ENCODE measurements at regions not wholly inside any gene's neighbourhood (a gene's known extent, or its start where the extent isn't known, plus 50 kb on each side); places are given as distances from the start of the nearest gene placed in this dataset.
"Not testable (repeated sequence)": the region's sequence is repeated elsewhere in the genome, so short reads cannot be mapped to it uniquely, and the experiment has no call there.

DNA sequence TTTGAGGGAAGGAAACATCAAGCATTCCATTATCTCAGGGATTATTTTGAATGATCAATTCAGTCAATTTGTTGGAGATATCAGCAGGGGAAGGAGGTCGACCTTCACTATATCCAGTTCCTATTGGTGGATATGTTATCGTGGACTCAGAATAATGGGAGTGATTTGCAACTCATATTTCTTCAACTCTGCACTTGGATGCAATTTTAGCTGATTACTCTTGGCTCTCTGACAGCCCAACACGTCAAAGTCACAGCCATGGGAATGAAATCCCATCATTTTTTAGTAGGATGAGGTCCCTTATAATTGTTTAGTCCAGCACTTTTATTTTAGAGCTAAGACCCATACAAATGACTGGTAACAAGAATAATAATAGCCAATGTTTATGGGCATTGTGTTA lies 371.8 kb upstream of the RPS23 start:
- no peak for DNase-seq (ENCODE audit: low read depth in 2 of 2)

DNA sequence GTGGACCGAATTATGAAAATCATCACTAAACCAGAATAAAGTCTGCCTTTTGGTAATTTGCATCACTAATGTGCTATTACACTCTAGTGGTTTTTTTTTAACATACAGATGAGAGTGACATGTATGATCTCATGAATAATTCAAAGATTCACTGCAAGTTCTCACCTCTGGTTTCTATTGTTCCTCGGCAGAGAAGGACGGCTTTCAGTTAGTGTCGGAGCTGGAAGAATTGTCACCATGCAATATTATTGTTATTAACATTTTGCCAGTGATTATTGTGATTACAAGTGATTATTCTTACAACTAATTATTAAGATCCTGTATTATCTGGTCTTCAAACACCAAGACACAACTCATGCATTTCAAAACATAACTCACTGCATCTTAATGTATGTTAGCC lies 366.6 kb upstream of the RPS23 start:
- no peak for DNase-seq (ENCODE audit: low read depth in 2 of 2)

DNA sequence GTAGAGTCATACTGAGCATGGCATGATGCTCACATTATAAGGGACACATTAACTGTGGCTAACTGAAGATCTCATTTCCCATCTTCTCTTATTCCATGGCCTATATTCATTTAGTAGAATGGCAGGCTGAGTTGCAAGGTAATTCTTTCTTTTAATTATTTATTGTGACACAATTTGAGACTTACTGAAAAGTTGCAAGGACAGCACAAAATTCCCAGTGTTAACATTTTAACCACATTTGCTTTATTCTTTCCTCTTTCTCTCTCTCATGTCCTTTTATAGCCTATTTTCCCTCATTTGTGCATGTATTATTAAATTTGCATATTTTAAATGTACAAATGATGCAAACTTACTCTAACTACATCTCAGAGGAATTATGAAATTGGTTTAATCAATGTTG lies 366.1 kb upstream of the RPS23 start:
- no peak for DNase-seq (ENCODE audit: low read depth in 2 of 2)

DNA sequence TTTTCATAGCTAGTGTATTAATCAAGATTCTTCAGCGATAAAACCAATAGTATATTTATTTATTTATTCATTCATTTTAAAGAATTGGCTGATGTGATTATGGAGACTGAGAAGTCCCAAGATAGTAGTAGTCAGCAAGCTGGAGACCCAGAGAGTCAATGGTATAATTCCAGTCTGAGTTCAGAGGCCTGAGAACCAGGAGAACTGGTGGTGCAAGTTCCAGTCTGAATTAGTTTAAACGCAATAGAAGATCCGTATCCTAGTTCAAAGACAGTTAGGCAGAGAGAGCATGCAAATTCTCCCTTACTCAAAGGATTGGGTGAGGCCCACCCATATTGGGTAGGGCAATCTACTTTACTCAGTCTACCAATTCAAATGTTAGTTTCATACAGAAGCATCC lies 364.2 kb upstream of the RPS23 start:
- no peak for DNase-seq (ENCODE audit: low read depth in 2 of 2)

DNA sequence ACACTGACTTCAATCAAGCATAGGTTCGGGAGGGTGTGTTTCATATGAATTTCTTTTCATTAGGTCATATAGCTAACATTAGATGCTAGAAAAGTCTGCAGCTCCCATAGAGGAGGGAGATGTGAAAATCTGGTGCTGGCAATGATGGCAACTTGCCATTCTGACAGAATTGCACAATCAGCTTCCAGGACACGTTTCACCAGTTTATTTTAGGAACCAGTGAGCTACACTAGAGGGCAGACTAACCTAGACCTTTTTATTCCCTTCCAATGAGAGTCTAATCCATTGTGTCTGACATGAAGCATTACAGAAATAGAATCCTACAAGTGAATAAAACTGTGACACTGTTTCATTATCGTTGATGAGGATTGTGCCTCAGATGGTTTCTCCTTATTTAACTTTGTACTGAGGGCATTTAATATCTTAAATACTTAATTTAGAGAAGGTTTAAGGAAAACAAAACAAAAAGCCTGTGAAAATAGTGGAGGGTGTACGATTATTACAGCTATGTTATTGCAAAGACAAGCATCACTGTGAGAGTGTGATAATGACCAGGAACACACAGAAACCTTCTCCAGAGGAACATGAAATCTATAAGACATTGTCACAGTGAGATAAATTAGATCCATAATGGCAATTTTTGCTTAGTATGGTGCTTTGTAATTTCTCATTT lies 363.3 kb upstream of the RPS23 start:
- no peak for DNase-seq (ENCODE audit: low read depth in 2 of 2)

DNA sequence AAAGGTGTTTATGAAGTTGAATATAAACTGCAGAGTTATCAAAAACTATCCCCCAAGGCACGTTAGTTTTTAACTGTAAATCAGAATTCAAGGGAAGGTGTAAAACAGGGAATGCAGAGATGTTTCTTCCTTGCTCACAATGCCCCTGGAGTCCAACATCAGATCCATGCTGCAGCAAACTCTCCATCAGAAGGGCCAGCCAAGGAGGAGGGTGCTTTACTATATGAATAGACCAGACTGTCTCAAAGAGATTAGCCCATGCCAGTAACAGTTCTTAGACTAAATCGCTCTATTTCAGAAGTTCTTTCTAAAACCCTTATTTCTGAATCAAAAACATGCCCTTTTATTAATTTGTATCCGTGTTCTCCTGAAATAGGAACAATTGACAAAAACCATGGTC lies 362.8 kb upstream of the RPS23 start:
- DNase-seq (ENCODE audit: low read depth in 2 of 2) = no peak

DNA sequence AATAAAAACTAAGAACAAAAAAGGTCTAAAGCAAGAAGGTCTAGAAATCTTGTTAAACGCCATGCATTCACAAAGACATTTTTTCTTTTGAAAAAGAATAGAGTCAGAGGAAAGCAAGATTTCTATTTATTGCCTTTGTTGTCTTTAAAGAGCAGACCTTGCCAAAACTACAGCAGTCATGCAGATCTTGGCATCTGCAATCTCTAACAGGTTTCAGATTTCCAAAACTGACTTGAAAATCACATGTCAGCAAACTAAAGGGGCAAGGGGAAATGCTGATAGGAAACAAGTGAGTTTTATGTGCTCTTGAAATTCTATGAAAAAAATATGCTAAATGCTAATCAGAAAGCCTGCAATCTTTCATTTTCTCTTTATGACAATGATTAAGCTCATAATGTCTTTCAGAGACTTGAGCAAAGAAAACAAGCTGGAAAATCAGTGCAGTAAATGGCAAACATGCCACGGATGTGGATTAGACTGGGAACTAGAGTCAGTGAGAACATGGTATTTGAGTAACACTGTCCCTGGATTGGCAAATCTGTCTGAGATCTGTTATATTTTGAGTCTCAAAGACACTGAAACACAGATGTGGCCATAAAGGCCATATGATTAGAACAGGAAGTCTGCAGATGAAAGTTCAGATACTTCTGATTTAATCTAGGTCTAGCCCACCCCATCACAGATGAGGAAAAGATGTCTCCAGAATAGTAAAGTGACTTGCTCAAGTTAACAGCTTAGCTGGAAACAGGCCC lies 361.4 kb upstream of the RPS23 start:
- DNase-seq (ENCODE audit: low read depth in 2 of 2) = no peak

DNA sequence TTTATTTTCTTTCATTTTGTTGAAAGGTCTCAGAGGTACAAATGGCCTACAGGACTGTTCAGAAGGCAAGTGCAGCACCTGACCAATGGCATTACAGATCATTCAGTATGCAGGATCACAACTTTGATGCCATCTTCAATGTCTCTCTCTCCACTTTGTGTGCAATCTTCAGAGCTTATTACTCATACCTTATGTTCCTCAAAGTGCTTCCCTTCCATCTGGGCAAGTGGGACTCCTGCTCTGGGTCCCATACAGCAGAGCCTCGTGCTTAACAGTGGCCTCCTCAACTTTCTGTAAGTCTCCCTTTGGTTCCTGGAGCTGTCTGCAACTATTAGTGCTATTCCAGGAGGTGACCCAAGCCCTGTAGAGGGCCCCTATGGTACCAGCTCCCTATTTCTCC lies 358.4 kb upstream of the RPS23 start:
- no peak for DNase-seq (ENCODE audit: low read depth in 2 of 2)

DNA sequence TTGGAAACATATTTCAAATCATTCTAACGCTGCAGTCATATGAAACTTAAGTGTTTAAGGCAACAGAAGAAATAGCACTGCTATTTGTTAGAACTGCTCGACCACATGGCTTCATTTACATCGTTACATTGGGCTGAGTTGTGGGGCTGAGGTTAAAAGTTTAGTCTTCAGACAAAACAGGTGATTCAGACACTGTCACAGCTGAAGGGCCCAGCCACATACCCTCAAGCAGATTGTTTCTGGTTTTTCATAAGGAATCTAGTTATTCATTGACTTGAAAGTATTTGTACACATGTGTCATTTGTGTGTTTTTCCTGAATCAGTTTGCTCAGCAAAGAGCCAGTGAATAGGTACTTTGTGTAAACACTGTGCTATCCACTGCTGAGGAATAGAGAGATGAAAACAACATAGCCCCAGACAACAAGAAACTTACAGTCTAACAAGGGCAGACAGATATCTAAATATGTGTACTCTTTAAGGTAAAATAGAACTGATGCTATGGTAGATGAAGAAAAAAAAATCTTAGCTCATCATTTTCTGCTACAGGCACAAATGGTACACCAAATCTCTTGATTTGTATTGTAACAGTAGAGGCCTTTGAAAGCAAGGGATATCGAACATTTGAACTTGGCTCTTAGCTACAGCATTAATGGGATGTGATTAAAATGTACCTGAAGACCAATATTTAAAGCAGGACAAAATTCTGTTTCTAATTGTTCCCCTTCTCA lies 357.6 kb upstream of the RPS23 start:
- no peak for DNase-seq (ENCODE audit: low read depth in 2 of 2)

DNA sequence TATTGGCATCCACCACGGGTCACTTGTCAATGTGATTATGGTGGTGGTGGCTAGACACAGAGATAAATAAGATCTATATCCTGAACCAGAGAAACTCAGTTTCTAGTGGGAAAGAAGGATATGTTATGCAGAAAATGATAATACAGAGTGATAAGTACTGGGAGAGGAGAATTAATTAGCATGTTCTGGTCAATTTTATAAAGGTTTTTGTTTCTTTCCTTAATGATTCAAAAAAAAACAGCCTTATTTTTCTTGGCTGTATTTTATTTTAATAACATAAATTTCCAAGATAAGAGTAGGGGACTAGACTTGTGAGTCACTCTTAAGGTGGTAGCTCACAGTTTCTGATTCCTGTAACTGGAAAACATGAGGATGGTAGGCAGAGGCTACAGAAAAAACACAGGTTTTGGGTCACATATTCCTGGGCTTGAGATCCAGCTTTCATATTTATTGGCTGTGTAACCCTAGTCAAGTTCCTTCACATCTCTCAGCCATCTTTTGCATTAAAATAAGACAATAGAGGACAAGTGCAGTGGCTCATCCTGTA lies 350.3 kb upstream of the RPS23 start:
- DNase-seq (ENCODE audit: low read depth in 2 of 2) = no peak

DNA sequence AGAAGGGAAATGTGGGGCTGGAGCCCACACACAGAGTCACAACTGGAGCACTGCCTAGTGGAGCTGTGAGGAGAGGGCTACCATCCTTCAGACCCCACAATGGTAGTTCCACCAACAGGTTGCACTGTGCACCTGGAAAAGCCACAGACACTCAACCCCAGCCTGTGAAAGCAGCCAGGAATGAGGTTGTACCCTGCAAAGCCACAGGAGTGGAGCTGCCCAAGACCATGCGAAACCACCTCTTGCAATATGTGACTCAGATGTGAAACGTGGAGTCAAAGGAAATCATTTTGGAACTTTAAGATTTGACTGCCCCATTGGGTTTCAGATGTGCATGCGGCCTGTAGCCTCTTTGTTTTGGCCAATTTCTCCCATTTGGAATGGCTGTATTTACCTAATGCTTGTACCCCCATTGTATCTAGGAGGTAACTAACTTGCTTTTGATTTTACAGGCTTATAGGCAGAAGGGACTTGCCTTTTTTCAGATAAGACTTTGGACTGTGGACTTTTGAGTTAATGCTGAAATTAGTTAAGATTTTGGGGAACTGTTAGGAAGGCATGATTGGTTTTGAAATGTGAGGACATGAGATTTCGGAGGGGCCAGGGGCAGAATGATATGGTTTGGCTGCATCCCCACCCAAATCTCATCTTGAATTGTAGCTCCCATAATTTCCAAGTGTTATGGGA lies 348.9 kb upstream of the RPS23 start:
- DNase-seq (ENCODE audit: low read depth in 2 of 2) = not testable (repeated sequence)

DNA sequence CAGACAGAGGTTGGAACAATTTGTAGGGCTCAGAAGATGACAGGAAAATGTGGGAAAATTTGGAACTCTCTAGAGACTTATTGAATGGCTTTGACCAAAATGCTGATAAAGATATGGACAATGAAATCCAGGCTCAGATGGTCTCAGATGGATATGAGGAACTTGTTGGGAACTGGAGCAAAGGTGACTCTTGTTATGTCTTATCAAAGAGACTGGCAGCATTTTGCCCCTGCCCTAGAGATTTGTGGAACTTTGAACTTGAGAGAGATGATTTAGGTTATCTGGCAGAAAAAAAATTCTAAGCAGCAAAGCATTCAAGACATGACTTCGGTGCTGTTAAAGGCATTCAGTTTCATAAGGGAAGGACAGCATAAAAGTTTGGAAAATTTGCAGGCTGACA lies 347.9 kb upstream of the RPS23 start:
- not testable (repeated sequence) for DNase-seq (ENCODE audit: low read depth in 2 of 2)

DNA sequence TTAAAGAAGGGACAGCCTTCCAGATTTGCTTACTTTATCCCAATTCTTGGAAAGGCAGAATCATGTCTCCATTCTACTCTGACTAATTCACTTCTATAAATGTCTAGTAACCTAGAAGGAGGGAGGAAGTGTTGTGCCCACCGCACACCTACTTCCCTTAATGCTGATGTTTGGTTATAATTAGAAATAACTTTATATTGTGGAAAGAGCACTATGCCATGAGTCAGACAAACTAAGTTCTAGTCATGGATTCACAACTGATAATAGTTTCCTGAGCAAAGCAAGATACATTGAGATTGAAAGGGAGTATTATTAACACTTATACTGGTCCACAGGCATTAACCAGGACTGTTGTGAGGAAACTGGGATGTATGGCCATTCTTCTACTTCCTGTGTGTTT lies 345.9 kb upstream of the RPS23 start:
- DNase-seq (ENCODE audit: low read depth in 2 of 2) = no peak

DNA sequence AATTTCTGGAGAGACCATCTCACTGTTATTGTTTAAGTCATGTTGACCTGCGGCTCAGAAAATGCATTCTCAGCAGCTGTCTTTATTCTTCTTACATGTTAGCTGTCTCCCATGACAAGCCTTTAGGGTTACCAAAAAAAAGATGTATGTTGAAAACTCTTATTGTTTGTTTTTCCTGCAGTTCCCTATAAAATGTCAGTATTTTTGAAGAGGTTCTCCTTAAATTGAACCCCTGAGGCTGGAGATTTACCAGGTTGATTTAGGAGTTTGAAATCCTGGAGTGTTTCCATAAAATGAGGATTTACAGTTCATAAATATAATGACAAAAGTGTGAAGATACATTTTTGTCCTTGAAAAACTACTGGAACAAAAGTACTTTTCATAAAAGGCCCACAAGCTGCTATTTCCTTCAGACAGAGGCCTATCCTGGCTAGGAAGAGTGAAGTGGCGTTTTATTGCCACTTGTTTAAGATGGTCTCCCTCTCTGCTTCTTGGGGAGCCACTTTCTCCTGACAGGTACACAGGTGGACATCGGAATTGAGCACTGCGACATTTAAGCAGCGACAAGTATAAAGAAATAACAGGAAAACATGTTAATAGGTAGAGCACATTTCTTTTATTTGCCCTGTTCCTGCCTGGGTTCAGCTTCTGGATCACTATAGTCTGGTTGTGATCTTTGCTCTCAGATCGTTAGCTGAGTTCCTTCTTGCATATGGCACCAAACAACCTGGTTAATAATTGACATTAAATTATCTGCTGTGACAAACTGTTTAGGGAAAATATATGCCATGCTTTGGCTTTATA lies 344.8 kb upstream of the RPS23 start:
- no peak for DNase-seq (ENCODE audit: low read depth in 2 of 2)

DNA sequence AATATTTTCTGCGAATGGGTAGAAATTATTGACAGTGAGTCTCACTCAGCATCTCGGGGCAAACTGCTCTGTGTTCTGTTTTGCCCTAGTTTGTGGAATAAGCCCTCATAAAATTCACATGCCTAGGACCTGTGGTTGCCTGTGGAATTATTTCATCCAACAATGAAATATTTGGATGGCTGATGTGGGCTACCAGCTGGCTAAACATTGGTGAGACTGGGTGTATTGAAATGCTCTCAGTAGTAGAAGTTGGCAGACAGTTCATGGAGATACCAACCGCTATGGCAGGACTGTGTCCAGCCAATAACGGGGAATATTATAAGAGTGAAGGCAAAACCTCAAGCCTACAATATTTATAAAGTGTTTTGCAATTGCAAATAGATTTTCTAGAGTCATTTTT lies 344.1 kb upstream of the RPS23 start:
- DNase-seq (ENCODE audit: low read depth in 2 of 2) = no peak

DNA sequence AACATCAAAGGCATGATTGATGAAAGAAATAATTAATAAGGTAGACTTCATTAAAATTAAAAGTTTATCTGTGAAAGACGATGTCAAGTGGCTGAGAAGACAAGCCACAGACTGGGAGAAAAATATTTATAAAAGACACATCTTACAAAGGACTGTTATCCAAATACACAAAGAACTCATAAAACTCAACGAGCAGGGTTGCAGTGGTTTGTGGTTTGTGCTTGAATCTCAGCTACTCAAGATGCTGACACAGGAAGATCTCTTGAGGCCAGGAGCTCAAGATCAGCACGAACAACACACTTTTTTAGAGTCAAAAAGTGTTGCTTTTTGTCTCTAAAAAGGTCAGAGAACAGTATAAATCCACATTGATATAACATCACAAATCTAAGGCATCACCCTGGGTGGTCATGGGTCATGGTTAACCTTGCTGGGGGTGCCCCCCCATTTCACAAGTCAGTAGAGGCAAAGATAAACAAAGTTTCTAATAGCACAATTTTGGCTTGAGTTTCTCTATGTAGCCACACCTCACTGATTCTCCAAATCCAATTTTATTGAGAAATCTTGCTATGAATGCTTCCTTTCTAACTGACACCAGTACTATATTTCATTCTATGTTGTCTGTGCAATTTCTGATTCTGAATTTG lies 342.9 kb upstream of the RPS23 start:
- no peak for DNase-seq (ENCODE audit: low read depth in 2 of 2)

DNA sequence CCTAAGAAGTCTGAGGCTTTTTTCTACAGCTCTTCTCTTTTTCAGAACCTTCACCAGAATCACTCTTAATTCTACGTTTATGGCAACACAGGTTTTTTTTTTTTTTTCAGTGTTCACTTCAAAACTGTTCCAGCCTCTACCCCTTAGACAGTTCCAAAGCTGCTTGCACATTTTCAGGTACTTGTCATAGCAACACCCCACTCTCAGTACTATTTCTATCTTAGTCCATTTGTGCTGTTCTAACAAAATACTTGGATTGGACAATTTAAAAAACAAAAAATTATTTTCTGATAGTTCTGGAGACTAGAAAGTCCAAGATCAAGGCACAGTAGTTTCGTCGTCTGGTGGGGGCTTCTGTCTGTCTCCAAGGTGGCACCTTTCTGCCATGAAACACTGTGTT lies 340.9 kb upstream of the RPS23 start:
- DNase-seq (ENCODE audit: low read depth in 2 of 2) = no peak

DNA sequence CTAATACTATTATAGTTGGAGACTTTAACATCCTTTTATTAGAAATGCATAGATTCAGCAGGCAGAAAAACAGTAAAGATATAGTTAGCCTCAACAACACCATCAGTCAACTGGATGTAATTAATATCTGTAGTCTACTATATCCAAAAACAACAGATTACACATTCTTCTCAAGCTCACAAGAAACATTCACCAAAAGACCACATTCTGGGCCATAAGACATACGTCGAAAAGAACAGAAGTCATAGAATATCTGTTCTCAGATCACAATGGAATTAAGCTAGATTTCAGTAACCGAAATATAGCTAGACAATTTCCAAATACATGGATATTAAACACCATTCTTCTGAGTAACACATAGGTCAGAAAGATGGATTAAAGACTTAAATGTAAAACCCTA lies 336.6 kb upstream of the RPS23 start:
- no peak for DNase-seq (ENCODE audit: low read depth in 2 of 2)

DNA sequence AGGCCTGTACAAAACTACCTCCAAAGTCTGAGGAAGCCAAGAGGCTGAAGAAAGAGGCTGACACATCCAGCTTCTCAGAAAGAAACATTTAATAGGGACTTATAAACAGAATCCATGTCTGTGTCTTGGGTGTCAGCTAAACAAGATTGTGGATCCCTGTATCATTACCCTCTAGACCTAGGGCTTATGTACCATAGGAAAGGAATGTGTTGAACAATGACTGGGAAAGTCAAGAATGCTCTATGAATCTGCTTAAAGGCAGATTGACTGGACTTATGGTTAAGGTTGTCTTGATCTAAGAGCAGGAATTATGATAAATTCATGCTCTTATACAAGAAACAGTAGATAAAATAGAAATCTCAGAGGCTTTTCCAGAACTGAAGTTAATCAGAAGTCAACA lies 335.7 kb upstream of the RPS23 start:
- DNase-seq (ENCODE audit: low read depth in 2 of 2) = no peak

DNA sequence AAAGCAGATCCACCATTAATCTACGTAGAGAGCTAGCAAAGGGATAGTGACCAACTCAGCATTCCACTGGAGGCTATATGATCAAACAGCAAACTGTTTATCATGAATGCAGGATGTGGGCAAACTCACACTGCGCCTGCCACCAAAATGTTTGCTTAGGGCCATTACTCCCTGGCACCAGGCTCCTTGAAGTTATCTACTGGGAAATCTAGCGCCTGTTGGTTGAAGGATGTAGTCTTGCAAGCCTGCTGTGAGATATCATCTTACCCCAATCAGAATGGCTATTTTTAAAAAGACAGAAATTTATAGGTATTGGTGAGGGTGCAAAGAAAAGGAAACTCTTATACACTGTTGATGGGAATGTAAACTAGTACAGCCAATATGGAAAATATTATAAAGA lies 332.5 kb upstream of the RPS23 start:
- no peak for DNase-seq (ENCODE audit: low read depth in 2 of 2)

DNA sequence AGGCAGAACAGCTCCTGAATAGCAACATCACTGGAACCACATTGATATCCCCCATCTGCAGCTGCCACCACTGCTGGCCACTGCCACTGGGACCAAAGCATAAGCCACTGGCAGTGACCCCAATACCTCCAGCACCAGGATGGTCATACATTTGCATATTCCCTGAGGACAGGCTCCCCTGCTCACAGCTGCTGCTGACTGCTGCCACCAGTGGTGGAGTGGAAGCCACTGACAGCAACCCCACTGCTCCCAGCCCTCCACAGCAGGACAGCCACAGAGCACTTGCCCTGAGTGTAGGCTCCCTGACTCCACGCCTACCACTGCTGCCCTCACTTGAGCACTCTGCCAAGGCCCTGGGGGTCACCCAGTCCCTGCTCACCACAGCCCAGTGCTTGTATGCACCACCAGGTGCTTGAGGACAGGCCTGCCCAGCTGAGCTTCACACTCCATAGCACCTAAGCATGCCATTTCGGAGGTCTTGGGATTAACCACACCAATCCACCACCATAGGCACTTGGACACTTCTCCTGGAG lies 327.4 kb upstream of the RPS23 start:
- DNase-seq (ENCODE audit: low read depth in 2 of 2) = no peak
